Nephron progenitor cell (in vitro differentiated cells): ENCODE measurements at regions not wholly inside any gene's neighbourhood (a gene's known extent, or its start where the extent isn't known, plus 50 kb on each side); places are given as distances from the start of the nearest gene placed in this dataset.

Source experiments
- DNase-seq: peaks from one replicate; pipeline ENCODE4 v3.0.0; 2021
- H3K27ac Mint-ChIP-seq: 2 replicates; pipeline ENCODE4 v1.8.0; 2021; ENCODE audit warnings: mild to moderate bottlenecking, moderate library complexity, mixed read lengths
- H3K27me3 Mint-ChIP-seq: 2 replicates; pipeline ENCODE4 v1.8.0; 2021; ENCODE audit warnings: mild to moderate bottlenecking, low read depth, mixed read lengths; ENCODE audit not compliant: poor library complexity
- H3K36me3 Mint-ChIP-seq: 2 replicates; pipeline ENCODE4 v1.8.0; 2021; ENCODE audit warnings: low read depth, mixed read lengths
- H3K4me1 Mint-ChIP-seq: 2 replicates; pipeline ENCODE4 v1.8.0; 2021; ENCODE audit warnings: mixed read lengths
- H3K4me3 Mint-ChIP-seq: 2 replicates; pipeline ENCODE4 v1.8.0; 2021; ENCODE audit warnings: mild to moderate bottlenecking, moderate library complexity, mixed read lengths
- H3K9me3 Mint-ChIP-seq: 2 replicates; pipeline ENCODE4 v1.8.0; 2021; ENCODE audit warnings: mild to moderate bottlenecking, moderate library complexity, mixed read lengths
- TF ChIP-seq, protein P1 (sequence below): fragments of 200-600 bp; sonication (generic); IDR thresholded peaks from 2 replicates; pipeline ENCODE4 v1.5.0; 2021; ENCODE audit warnings: antibody characterized with exemption

DNA sequence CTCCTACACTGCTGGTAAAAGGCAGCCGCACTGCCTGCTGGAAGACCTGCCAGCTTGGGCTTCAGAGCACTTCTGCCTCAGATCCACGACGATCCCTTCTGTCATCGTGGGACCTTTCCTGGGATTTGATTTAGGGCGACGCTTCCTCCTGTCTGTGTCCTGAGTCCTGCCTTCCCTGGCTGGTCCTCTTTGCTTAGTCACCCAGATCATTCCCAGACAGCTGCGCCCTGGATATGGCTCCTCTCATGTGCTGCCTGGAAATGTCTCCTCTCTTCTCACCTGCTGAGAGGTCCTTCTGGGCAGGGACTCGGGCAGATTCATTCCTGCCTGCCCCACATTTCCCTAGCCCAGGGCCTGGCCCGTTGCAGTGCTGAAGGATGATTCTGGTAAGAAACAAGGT, 72.4 kb upstream of the POU3F1 start:
- TF ChIP-seq, protein P1, sequence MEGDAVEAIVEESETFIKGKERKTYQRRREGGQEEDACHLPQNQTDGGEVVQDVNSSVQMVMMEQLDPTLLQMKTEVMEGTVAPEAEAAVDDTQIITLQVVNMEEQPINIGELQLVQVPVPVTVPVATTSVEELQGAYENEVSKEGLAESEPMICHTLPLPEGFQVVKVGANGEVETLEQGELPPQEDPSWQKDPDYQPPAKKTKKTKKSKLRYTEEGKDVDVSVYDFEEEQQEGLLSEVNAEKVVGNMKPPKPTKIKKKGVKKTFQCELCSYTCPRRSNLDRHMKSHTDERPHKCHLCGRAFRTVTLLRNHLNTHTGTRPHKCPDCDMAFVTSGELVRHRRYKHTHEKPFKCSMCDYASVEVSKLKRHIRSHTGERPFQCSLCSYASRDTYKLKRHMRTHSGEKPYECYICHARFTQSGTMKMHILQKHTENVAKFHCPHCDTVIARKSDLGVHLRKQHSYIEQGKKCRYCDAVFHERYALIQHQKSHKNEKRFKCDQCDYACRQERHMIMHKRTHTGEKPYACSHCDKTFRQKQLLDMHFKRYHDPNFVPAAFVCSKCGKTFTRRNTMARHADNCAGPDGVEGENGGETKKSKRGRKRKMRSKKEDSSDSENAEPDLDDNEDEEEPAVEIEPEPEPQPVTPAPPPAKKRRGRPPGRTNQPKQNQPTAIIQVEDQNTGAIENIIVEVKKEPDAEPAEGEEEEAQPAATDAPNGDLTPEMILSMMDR = no peak
- Mint-ChIP-seq H3K36me3 (no peaks in the 10 kb centered on the region), H3K27me3 (peaks cover 12% of the 10 kb centered on the region), H3K27ac (peak overlapping the region; percentile 70), H3K4me3 (no peak overlapping the region), H3K4me1 (peaks cover 13% of the 10 kb centered on the region), H3K9me3 (no peaks in the 10 kb centered on the region)
- no peak for DNase-seq

DNA sequence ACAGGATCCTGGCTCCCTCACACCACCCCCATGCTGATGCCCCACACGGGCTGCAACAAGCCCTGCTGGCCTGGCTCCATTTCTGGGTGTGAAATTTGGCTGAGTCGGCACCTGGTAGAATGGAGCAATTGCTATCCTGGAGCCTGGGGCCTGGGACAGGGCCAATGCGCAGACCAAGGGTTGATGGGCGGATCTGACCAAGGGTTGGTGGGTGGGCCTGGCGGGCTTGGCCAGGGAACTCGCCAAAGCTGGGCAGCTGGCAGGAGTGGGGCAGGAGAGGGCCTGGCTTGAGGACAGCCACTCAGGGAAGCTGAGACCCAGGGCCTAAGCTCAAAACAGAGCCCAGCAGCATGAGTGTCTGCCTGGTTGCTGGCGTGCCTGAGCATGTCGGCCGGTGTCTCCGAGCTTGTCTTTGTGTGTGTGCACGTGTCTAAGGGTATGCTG, 70.9 kb upstream of the POU3F1 start:
- H3K36me3 Mint-ChIP-seq = no peaks in the 10 kb centered on the region
- H3K27me3 Mint-ChIP-seq = peaks cover 12% of the 10 kb centered on the region
- no peak overlapping the region for H3K4me3 Mint-ChIP-seq
- DNase-seq = no peak
- no peak overlapping the region for H3K27ac Mint-ChIP-seq
- no peaks in the 10 kb centered on the region for H3K9me3 Mint-ChIP-seq
- TF ChIP-seq, protein P1 = no peak
- peaks cover 13% of the 10 kb centered on the region for H3K4me1 Mint-ChIP-seq

DNA sequence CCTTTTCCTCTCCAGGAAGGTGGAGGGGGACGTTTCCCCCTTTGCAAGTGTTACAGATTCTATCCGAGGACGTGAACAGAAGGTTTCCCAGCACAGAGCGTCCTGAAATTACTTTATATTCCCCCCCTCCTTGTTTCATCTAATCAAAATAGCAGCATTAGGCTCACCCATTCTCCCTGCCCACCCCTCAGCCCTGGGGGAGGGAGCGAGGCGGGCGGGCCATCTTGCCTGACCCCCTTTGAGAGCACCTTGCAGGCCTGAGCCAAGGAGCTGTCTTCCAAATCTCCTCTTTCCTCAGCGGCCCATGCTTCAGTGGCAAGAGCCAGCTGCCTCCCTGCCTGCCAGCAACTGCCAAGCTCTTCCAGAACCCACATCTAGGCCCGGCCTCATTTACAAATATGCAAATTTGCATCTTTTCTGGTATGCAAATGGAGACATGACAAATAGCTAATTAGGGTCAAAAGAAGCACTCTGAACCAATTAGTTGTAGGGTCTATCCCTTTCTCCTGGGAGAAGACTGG, 69.1 kb upstream of the POU3F1 start:
- TF ChIP-seq, protein P1 = no peak
- peaks cover 19% of the 10 kb centered on the region for H3K27me3 Mint-ChIP-seq
- H3K27ac Mint-ChIP-seq = no peak overlapping the region
- H3K4me3 Mint-ChIP-seq = no peak overlapping the region
- peaks cover 26% of the 10 kb centered on the region for H3K4me1 Mint-ChIP-seq
- H3K9me3 Mint-ChIP-seq = no peaks in the 10 kb centered on the region
- H3K36me3 Mint-ChIP-seq = no peaks in the 10 kb centered on the region
- DNase-seq = no peak

DNA sequence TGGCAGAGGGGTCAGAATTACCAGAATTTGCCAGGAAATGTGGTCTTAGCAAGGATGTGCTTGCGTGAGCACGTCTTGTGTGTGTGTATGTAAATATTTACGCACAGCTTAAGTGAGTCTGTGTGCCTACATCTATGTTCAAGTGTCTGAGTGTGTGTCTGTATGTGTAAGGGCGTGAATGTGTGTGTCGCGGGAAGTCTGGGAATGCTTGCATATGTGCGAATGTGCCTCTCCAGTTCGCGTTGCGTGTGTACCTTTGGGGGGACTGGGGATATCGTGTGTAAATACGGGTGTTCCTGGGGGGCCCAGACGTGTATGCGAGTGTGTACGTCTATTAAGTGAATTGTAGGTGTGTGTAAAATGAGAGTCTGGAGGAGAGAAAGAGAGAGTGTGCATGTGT, 68.6 kb upstream of the POU3F1 start:
- Mint-ChIP-seq H3K27me3 (peaks cover 19% of the 10 kb centered on the region), H3K36me3 (no peaks in the 10 kb centered on the region), H3K4me3 (no peak overlapping the region), H3K4me1 (peaks cover 26% of the 10 kb centered on the region), H3K9me3 (no peaks in the 10 kb centered on the region), H3K27ac (no peak overlapping the region)
- DNase-seq = no peak
- TF ChIP-seq, protein P1 = no peak

DNA sequence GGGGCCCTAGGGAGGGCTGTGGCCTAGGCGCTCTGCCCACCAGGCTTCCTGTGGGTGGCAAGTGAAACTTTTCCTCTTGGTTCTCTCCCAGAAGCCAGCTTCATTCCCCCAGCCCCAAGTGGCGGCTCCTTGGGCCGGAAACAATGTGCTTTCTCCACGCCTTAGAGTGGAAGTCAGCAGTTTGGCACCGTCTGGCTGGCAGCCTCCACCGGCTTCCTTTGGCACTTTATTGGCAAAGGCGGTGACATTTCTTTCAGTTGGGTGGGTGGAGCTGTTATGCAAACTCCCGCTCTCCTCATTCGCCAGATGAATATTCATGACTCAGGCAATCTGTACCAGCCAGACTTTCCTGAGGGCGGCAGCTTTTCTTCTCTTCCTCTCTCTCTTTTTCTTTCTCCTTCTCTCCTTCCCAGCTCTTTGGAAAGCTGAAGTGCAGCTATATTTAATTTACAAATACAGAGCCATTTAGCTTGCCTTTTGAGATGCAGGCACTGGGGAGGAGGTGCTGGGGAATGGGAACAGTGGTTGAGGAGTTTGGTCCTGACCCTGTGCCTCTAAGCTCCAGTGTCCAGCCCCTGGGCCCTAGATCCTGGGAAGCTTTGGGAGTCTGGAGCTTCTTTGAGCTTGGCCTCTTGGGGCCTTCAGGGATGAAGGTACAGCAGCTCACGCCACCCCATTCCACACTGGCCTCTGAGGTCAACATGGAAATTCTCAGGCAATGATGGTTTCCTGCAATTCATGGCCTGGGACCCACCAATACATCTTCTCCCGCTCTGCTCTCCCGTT, 67.8 kb upstream of the POU3F1 start:
- no peak for DNase-seq

More for the DNA sequence above, 67.8 kb upstream of the POU3F1 start:
- Mint-ChIP-seq H3K4me3 (no peak overlapping the region), H3K4me1 (peaks cover 25% of the 10 kb centered on the region), H3K27me3 (peaks cover 19% of the 10 kb centered on the region), H3K9me3 (no peaks in the 10 kb centered on the region), H3K36me3 (no peaks in the 10 kb centered on the region), H3K27ac (no peak overlapping the region)
- TF ChIP-seq, protein P1 = no peak
